BLaER1 (cell line): ENCODE measurements at regions not wholly inside any gene's neighbourhood (a gene's known extent, or its start where the extent isn't known, plus 50 kb on each side); places are given as distances from the start of the nearest gene placed in this dataset.

Experiments
- H3K27ac ChIP-seq: shearing (Covaris generic); formaldehyde crosslinking; 2 replicates; pipeline ENCODE4 v1.8.1; 2022
- H3K27me3 ChIP-seq: shearing (Covaris generic); formaldehyde crosslinking; 2 replicates; pipeline ENCODE4 v1.8.1; 2022
- H3K36me3 ChIP-seq: shearing (Covaris generic); formaldehyde crosslinking; 2 replicates; pipeline ENCODE4 v1.8.1; 2022
- H3K4me1 ChIP-seq: shearing (Covaris generic); formaldehyde crosslinking; 2 replicates; pipeline ENCODE4 v1.8.1; 2022
- H3K4me2 ChIP-seq: shearing (Covaris generic); formaldehyde crosslinking; 2 replicates; pipeline ENCODE4 v1.8.1; 2022
- H3K4me3 ChIP-seq: shearing (Covaris generic); formaldehyde crosslinking; 2 replicates; pipeline ENCODE4 v1.8.1; 2022
- H3K9ac ChIP-seq: shearing (Covaris generic); formaldehyde crosslinking; 2 replicates; pipeline ENCODE4 v1.8.1; 2022
- H3K9me3 ChIP-seq: shearing (Covaris generic); formaldehyde crosslinking; 2 replicates; pipeline ENCODE4 v1.8.1; 2022
- H4K20me1 ChIP-seq: shearing (Covaris generic); formaldehyde crosslinking; 2 replicates; pipeline ENCODE4 v1.8.1; 2022
- Cebpa-rat ChIP-seq: shearing (Covaris generic); IDR thresholded peaks from 2 replicates; pipeline ENCODE4 v1.8.1; 2022

DNA sequence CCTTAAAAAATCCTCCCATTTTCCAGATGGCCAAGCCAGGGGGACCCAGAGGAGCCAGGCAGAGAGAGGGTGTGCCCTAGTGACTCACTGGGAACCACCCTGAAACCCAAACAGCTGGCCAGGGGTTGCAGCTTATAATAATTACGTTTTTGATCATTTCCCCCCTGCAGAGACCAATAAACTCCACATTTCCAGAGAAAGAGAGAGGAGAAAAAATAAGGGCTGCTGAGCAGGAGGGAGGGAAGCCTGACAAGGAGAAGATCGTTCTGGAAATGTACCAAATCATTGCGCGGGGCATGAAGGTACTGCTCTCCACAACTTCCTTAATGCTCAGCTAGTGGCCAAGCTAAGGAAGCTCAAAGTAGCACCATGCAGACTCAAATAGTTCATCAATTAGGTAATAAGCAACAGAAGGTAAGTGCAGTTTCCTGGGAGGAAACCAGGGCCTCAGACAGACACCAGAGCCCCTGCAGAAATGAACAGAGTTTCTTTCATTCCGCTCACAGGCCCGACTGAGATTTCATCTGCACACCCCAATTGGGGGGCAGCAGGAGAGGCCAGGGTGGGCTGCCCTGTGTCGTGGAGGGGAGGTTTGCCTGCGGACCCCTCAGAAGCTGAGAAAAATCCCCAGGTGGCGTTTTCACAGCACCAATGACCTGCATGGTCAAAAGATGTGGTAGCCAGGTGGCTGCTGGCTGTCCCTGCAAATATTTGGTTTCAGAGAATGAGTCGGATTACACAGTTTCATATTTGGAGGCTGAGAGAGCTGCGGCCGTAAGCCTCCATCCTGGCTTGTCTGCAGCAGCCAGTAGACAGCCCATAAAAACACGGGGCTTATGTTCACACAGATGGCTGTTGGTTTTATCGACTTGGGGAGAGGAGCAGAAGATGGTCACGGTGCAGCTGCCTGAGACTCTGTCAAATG lies 153.2 kb upstream of the LYZL2 start:
- Histone ChIP-seq H4K20me1 (no peaks in the 10 kb centered on the region; the same call in 1 of the 2 replicates), H3K9me3 (no peaks in the 10 kb centered on the region), H3K4me2 (no peak overlapping the region), H3K9ac (no peak overlapping the region), H3K4me1 (peaks cover 11% of the 10 kb centered on the region), H3K4me3 (no peak overlapping the region), H3K27me3 (peaks cover 21% of the 10 kb centered on the region), H3K27ac (no peak overlapping the region), H3K36me3 (no peaks in the 10 kb centered on the region)
- TF ChIP-seq Cebpa-rat, result no peak

DNA sequence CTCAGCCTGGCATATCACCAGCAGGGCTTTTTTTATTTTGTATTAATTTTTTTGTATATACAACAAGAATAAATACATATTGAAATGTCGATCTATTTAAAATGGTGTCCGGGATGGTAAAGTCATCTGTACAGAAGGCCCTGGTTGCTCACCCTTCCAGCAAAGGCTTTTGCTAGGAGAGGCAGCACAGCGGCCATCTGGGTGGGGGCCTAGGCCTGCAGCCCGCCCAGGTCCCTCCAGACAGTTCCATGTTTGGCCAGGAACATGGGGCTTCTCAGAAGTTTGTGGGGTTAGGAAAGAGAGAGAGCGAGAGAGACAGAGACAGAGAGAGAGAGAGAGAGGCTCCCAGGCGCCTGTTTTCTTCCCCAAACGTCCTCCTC lies 152.6 kb upstream of the LYZL2 start:
- H3K27ac ChIP-seq, result no peak overlapping the region
- peaks cover 11% of the 10 kb centered on the region for H3K4me1 ChIP-seq
- peaks cover 21% of the 10 kb centered on the region for H3K27me3 ChIP-seq
- no peak for TF ChIP-seq Cebpa-rat
- no peaks in the 10 kb centered on the region; the same call in 1 of the 2 replicates for H4K20me1 ChIP-seq
- no peak overlapping the region for H3K9ac ChIP-seq
- no peaks in the 10 kb centered on the region for H3K9me3 ChIP-seq
- no peak overlapping the region for H3K4me3 ChIP-seq
- H3K36me3 ChIP-seq, result no peaks in the 10 kb centered on the region
- H3K4me2 ChIP-seq, result no peak overlapping the region

DNA sequence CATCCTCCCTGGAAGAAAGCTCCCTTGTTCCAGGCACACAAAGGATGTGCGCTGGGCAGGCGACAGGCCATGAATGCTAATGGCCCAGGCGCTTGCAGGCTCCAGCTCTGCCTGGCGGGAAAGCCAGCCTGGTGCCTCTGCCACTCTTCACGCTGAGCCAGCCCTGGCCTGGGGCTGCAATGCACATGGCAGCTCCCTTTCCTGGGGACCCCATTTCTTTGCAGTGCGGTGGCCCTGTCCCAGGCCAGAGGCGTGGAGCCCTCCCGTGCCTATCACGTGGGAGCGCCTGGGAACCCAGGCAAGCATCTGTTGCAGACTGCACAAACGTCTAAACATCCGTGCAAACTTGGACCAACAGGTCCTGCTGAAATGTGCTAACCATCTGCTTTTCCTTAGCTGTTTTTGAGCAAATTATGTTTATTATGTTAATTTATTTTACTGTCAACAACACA lies 152.1 kb upstream of the LYZL2 start:
- Histone ChIP-seq H3K4me3 (no peak overlapping the region), H3K9me3 (no peaks in the 10 kb centered on the region), H3K36me3 (no peaks in the 10 kb centered on the region), H3K9ac (no peak overlapping the region), H3K27ac (no peak overlapping the region), H3K27me3 (peaks cover 21% of the 10 kb centered on the region), H4K20me1 (no peaks in the 10 kb centered on the region; the same call in 1 of the 2 replicates), H3K4me1 (peaks cover 11% of the 10 kb centered on the region), H3K4me2 (no peak overlapping the region)
- no peak for TF ChIP-seq Cebpa-rat

DNA sequence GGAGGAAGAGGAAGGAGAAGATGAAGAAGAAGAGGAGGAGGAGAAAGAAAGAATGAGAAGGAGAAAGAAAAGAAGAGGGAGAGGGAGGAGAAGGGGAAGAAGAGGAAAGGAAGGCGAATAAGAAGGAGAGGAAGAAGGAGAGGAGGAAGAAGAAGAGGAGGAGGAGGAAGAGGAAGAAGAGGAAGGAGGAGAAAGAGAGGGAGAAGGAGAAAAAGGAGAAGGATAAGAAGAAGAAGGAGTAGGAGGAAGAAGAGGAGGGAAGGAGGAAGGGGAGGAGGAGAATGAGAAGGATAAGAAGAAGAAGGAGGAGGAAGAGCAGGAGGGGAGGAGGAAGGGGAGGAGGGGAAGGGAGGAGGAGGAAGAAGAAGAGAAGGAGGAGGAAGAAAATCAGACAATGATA lies 149.2 kb upstream of the LYZL2 start:
- no peak for TF ChIP-seq Cebpa-rat
- no peaks in the 10 kb centered on the region for H3K9me3 ChIP-seq
- H3K4me1 ChIP-seq, result no peaks in the 10 kb centered on the region
- no peak overlapping the region for H3K4me2 ChIP-seq
- H3K27me3 ChIP-seq, result no peaks in the 10 kb centered on the region
- H4K20me1 ChIP-seq, result no peaks in the 10 kb centered on the region
- no peak overlapping the region for H3K9ac ChIP-seq
- no peak overlapping the region for H3K4me3 ChIP-seq
- no peak overlapping the region for H3K27ac ChIP-seq
- H3K36me3 ChIP-seq, result no peaks in the 10 kb centered on the region

- no peak overlapping the region for H3K4me3 ChIP-seq
- no peaks in the 10 kb centered on the region for H3K4me1 ChIP-seq
- no peaks in the 10 kb centered on the region for H3K36me3 ChIP-seq
- no peak for TF ChIP-seq Cebpa-rat
- no peaks in the 10 kb centered on the region for H3K27me3 ChIP-seq
- no peaks in the 10 kb centered on the region for H4K20me1 ChIP-seq
- no peak overlapping the region for H3K9ac ChIP-seq
- H3K4me2 ChIP-seq, result no peak overlapping the region
- H3K27ac ChIP-seq, result no peak overlapping the region
- H3K9me3 ChIP-seq, result peaks cover 21% of the 10 kb centered on the region
Measured at GRCh38 chr10:30775779-30776591, 146.4 kb upstream of the LYZL2 start.

DNA sequence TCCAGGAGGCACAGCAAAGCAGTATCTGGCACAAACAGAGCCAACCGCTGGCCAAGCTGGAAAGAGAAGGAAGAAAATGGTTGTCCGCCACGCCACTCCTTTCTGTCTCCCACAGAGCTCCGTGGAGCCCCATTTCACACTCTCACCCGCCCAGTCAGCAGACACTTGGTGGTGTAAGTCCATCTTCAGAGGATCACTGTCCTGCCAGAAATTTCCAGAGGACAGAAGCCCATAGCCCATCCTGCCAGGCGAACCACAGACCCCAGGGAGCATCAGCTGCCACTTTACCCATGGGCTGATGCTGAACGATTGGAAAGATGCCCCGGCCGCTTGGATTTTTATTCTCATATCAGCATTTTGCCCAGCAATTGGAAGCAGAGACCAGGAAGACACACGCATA lies 144.7 kb upstream of the LYZL2 start:
- no peaks in the 10 kb centered on the region for H4K20me1 ChIP-seq
- H3K4me2 ChIP-seq, result no peak overlapping the region
- no peaks in the 10 kb centered on the region for H3K36me3 ChIP-seq
- no peak for TF ChIP-seq Cebpa-rat
- no peak overlapping the region for H3K9ac ChIP-seq
- peaks cover 38% of the 10 kb centered on the region for H3K9me3 ChIP-seq
- H3K4me3 ChIP-seq, result no peak overlapping the region
- H3K4me1 ChIP-seq, result no peaks in the 10 kb centered on the region
- H3K27me3 ChIP-seq, result no peaks in the 10 kb centered on the region
- H3K27ac ChIP-seq, result no peak overlapping the region

- Histone ChIP-seq H3K27ac (no peak overlapping the region), H3K4me2 (no peak overlapping the region), H3K4me1 (no peaks in the 10 kb centered on the region), H3K27me3 (no peaks in the 10 kb centered on the region), H3K9me3 (peaks cover 46% of the 10 kb centered on the region), H4K20me1 (no peaks in the 10 kb centered on the region), H3K9ac (no peak overlapping the region), H3K4me3 (no peak overlapping the region), H3K36me3 (no peaks in the 10 kb centered on the region)
- TF ChIP-seq Cebpa-rat, result no peak
Measured at GRCh38 chr10:30773501-30773900, 143.9 kb upstream of the LYZL2 start.

DNA sequence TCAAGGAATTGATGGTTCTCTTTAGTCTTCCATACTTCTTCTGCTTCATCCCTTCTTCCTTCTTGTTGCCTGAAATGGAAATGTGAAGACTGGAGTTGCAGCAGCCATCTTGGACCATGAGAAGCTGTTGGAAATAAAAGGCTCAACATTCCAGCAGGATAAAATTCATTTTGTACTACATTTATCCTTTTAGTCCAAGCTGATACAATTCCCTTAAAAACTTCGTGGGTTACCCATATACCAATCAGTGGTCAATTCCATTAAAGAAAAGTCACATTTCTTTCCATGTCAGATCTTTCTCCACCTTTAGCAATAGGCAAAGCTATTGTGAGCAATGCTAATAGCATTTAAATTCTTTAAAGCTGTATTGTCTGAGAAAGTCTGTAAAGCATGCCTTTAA lies 141.3 kb upstream of the LYZL2 start:
- Histone ChIP-seq H3K4me3 (no peak overlapping the region), H3K9me3 (peaks cover 52% of the 10 kb centered on the region), H3K4me1 (no peaks in the 10 kb centered on the region), H3K4me2 (no peak overlapping the region), H4K20me1 (no peaks in the 10 kb centered on the region), H3K36me3 (no peaks in the 10 kb centered on the region), H3K27me3 (no peaks in the 10 kb centered on the region), H3K27ac (no peak overlapping the region), H3K9ac (no peak overlapping the region)
- TF ChIP-seq Cebpa-rat, result no peak

GRCh38 chr10:30770229-30770628 lies 140.7 kb upstream of the LYZL2 start:
- no peak for TF ChIP-seq Cebpa-rat
- Histone ChIP-seq H3K36me3 (no peaks in the 10 kb centered on the region), H3K9me3 (peaks cover 52% of the 10 kb centered on the region), H4K20me1 (no peaks in the 10 kb centered on the region), H3K9ac (no peak overlapping the region), H3K4me2 (no peak overlapping the region), H3K4me3 (no peak overlapping the region), H3K27ac (no peak overlapping the region), H3K4me1 (no peaks in the 10 kb centered on the region), H3K27me3 (no peaks in the 10 kb centered on the region)

DNA sequence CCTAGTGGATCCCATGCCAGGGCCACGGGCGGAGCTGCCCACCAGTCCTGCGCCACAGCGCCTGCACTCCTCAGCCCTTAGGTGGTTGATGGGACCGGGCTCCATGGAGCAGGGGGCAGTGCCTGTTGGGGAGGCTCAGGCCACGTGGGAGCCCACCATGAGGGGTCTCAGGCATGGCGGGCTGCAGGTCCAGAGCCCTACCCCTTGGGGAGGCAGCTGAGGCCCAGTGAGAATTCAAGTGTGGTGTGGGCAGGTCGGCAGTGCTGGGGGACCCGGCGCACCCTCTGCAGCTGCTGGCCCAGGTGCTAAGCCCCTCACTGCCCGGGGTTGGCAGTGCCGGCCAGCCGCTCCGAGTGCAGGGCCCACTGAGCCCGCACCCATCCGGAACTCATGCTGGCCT lies 139.8 kb upstream of the LYZL2 start:
- Histone ChIP-seq H4K20me1 (no peaks in the 10 kb centered on the region), H3K9me3 (peaks cover 52% of the 10 kb centered on the region), H3K36me3 (no peaks in the 10 kb centered on the region), H3K4me2 (no peak overlapping the region), H3K4me3 (no peak overlapping the region), H3K27me3 (no peaks in the 10 kb centered on the region), H3K27ac (no peak overlapping the region), H3K9ac (no peak overlapping the region), H3K4me1 (no peaks in the 10 kb centered on the region)
- TF ChIP-seq Cebpa-rat, result no peak
